HFFc6 (cell line): ENCODE measurements at regions not wholly inside any gene's neighbourhood (a gene's known extent, or its start where the extent isn't known, plus 50 kb on each side); places are given as distances from the start of the nearest gene placed in this dataset.

Source experiments
- DNase-seq: peaks from one replicate; pipeline ENCODE4 v3.0.0-alpha.2; 2018
- H3K27ac Mint-ChIP-seq: 2 replicates; pipeline ENCODE4 v1.8.0; 2020; ENCODE audit warnings: mild to moderate bottlenecking, mixed read lengths
- H3K27me3 Mint-ChIP-seq: 2 replicates; pipeline ENCODE4 v1.8.0; 2021; ENCODE audit warnings: mild to moderate bottlenecking, moderate library complexity, mixed read lengths; ENCODE audit not compliant: insufficient read depth
- H3K36me3 Mint-ChIP-seq: 2 replicates; pipeline ENCODE4 v1.8.0; 2021; ENCODE audit warnings: low read depth, mixed read lengths
- H3K4me1 Mint-ChIP-seq: 2 replicates; pipeline ENCODE4 v1.8.0; 2020; ENCODE audit warnings: low read depth, mixed read lengths
- H3K4me3 Mint-ChIP-seq: 2 replicates; pipeline ENCODE4 v1.8.0; 2020; ENCODE audit warnings: mild to moderate bottlenecking, moderate library complexity, mixed read lengths
- H3K9me3 Mint-ChIP-seq: 2 replicates; pipeline ENCODE4 v1.8.0; 2020; ENCODE audit warnings: mild to moderate bottlenecking, mixed read lengths
- CTCF ChIP-seq: fragments of 200-600 bp; sonication (generic); IDR thresholded peaks from 2 replicates; pipeline ENCODE4 v1.5.0; 2021; ENCODE audit warnings: antibody characterized with exemption, mild to moderate bottlenecking

DNA sequence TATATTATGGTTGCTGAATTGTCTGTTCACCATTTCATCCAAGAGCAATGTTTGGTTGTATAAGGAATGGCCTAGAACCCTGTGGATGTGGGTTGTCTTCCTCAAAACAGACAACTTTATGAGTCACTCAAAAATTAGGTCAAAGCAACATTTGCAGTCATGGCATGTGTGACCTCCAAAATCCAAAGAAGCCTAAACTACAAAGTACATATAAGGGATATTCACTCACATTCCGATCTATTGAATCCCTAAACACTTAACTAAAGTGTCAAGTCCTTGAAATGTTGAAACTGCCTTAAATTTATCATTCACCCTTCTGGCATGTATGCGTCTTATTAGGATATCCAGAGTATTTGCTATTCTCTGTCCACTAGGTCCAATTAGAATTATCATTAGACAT is 491.5 kb downstream of the NUF2 start:
- no peak for TF ChIP-seq CTCF
- H3K4me1 Mint-ChIP-seq = peaks cover 10% of the 10 kb centered on the region
- DNase-seq = no peak
- H3K4me3 Mint-ChIP-seq = no peak overlapping the region
- peaks cover 1% of the 10 kb centered on the region; the same call in 1 of the 2 replicates for H3K27me3 Mint-ChIP-seq
- no peaks in the 10 kb centered on the region for H3K36me3 Mint-ChIP-seq
- H3K9me3 Mint-ChIP-seq = no peaks in the 10 kb centered on the region; the same call in 1 of the 2 replicates
- H3K27ac Mint-ChIP-seq = no peak overlapping the region

DNA sequence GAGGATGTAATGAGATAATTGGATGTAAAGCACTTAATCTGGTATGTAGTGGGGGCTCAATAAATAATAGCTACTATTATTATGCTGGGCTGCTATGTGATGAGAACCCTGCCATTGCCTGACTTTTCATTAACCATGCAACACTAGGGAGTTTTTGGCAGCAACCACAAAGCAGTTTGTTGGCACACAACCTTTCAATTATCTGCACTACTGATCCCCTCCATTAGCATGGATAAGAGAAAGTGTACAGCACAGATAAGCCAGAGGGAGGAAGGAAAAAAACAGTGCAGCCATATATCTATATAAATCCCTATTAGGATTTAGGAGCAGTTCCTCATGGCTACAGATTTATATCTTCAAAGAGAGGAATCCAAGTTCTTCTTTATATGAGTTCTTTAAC is 498.5 kb downstream of the NUF2 start:
- H3K4me1 Mint-ChIP-seq = peaks cover 37% of the 10 kb centered on the region
- peaks cover 3% of the 10 kb centered on the region for H3K27me3 Mint-ChIP-seq
- no peak overlapping the region for H3K27ac Mint-ChIP-seq
- H3K9me3 Mint-ChIP-seq = no peaks in the 10 kb centered on the region; the same call in 1 of the 2 replicates
- no peak overlapping the region for H3K4me3 Mint-ChIP-seq
- no peak for DNase-seq
- no peaks in the 10 kb centered on the region for H3K36me3 Mint-ChIP-seq
- no peak for TF ChIP-seq CTCF

- DNase-seq = no peak
- H3K4me3 Mint-ChIP-seq = no peak overlapping the region
- no peaks in the 10 kb centered on the region; the same call in 1 of the 2 replicates for H3K9me3 Mint-ChIP-seq
- peak; percentile 77 for TF ChIP-seq CTCF
- H3K27ac Mint-ChIP-seq = peak overlapping the region; percentile 30; the same call in 1 of the 2 replicates
- H3K4me1 Mint-ChIP-seq = peaks cover 37% of the 10 kb centered on the region
- H3K27me3 Mint-ChIP-seq = peaks cover 3% of the 10 kb centered on the region
- H3K36me3 Mint-ChIP-seq = no peaks in the 10 kb centered on the region
Observed at GRCh38 chr1:163820766-163821165, 499.0 kb downstream of the NUF2 start.

- DNase-seq = no peak
- Mint-ChIP-seq H3K36me3 (no peaks in the 10 kb centered on the region), H3K4me1 (peaks cover 37% of the 10 kb centered on the region), H3K27me3 (peaks cover 3% of the 10 kb centered on the region), H3K4me3 (no peak overlapping the region), H3K9me3 (no peaks in the 10 kb centered on the region), H3K27ac (no peak overlapping the region)
- no peak for TF ChIP-seq CTCF
Observed at GRCh38 chr1:163821679-163822078, 499.9 kb downstream of the NUF2 start.

GRCh38 chr1:163823017-163823416 is 501.3 kb downstream of the NUF2 start:
- TF ChIP-seq CTCF = no peak

GRCh38 chr1:163824006-163824405 is 502.3 kb downstream of the NUF2 start:
- DNase-seq = peak; percentile 91
- Mint-ChIP-seq H3K4me1 (peaks cover 37% of the 10 kb centered on the region), H3K27ac (no peak overlapping the region), H3K36me3 (no peaks in the 10 kb centered on the region), H3K9me3 (no peaks in the 10 kb centered on the region), H3K27me3 (no peaks in the 10 kb centered on the region; the same call in 1 of the 2 replicates), H3K4me3 (no peak overlapping the region)
- no peak for TF ChIP-seq CTCF

More at GRCh38 chr1:163823017-163823416, 501.3 kb downstream of the NUF2 start:
- peaks cover 37% of the 10 kb centered on the region for H3K4me1 Mint-ChIP-seq
- no peak for DNase-seq
- no peak overlapping the region for H3K4me3 Mint-ChIP-seq
- H3K27ac Mint-ChIP-seq = peak overlapping the region; percentile 4; the same call in 1 of the 2 replicates
- no peaks in the 10 kb centered on the region for H3K9me3 Mint-ChIP-seq
- peaks cover 3% of the 10 kb centered on the region for H3K27me3 Mint-ChIP-seq
- no peaks in the 10 kb centered on the region for H3K36me3 Mint-ChIP-seq
